Neural cell (in vitro differentiated cells): ENCODE measurements at regions not wholly inside any gene's neighbourhood (a gene's known extent, or its start where the extent isn't known, plus 50 kb on each side); places are given as distances from the start of the nearest gene placed in this dataset.

ENCODE experiments used
- H2AFZ ChIP-seq: fragments of 200-600, 300-800 bp; sonication (generic), shearing (Covaris generic); 2 replicates; pipeline ENCODE4 v1.6.0; 2014; ENCODE audit warnings: low read depth, mild to moderate bottlenecking, antibody characterized with exemption, low read length, moderate library complexity
- H3F3A ChIP-seq: fragments of 200-600 bp; shearing (Covaris generic); 2 replicates; pipeline ENCODE4 v1.6.1; 2016; ENCODE audit warnings: mild to moderate bottlenecking, moderate library complexity, mixed read lengths, antibody characterized with exemption, low read length; ENCODE audit not compliant: insufficient read depth, poor library complexity, severe bottlenecking
- H3K27ac ChIP-seq: fragments of 200-600, 300-800 bp; sonication (generic), shearing (Covaris generic); 2 replicates; pipeline ENCODE4 v1.5.1; 2014; ENCODE audit warnings: mild to moderate bottlenecking, low read length, moderate library complexity
- H3K27me3 ChIP-seq: fragments of 300-800, 200-600 bp; sonication (generic), shearing (Covaris generic); 2 replicates; pipeline ENCODE4 v1.6.0; 2014; ENCODE audit warnings: mild to moderate bottlenecking, low read depth, low read length, moderate library complexity; ENCODE audit not compliant: insufficient read depth
- H3K36me3 ChIP-seq: fragments of 300-800, 200-600 bp; sonication (generic), shearing (Covaris generic); 2 replicates; pipeline ENCODE4 v1.5.1; 2014; ENCODE audit warnings: mild to moderate bottlenecking, antibody characterized with exemption, low read length, moderate library complexity; ENCODE audit not compliant: insufficient read depth
- H3K4me2 ChIP-seq: fragments of 300-800, 200-600 bp; sonication (generic), shearing (Covaris generic); 2 replicates; pipeline ENCODE4 v1.6.0; 2014; ENCODE audit warnings: mild to moderate bottlenecking, low read length
- H3K4me3 ChIP-seq: fragments of 300-800, 200-600 bp; sonication (generic), shearing (Covaris generic); 2 replicates; pipeline ENCODE4 v1.5.1; 2014; ENCODE audit warnings: mild to moderate bottlenecking, low read length, moderate library complexity
- H3K79me2 ChIP-seq: fragments of 200-600 bp; shearing (Covaris generic); replicated peaks from 2 replicates; pipeline ENCODE4 v1.6.0; 2014; ENCODE audit warnings: mild to moderate bottlenecking, low read length, moderate library complexity; ENCODE audit not compliant: insufficient read depth
- H3K9ac ChIP-seq: fragments of 300-800, 200-600 bp; sonication (generic), shearing (Covaris generic); 2 replicates; pipeline ENCODE4 v1.6.1; 2016; ENCODE audit warnings: mild to moderate bottlenecking, low read length, mixed read lengths
- H3K9me2 ChIP-seq: fragments of 200-600 bp; shearing (Covaris generic); 2 replicates; pipeline ENCODE4 v1.6.1; 2016; ENCODE audit warnings: mild to moderate bottlenecking, low read length, mixed read lengths; ENCODE audit not compliant: insufficient read depth
- H3K9me3 ChIP-seq: fragments of 200-600, 300-800 bp; sonication (generic), shearing (Covaris generic); 2 replicates; pipeline ENCODE4 v1.6.1; 2016; ENCODE audit warnings: mild to moderate bottlenecking, mixed run types, low read length, moderate library complexity, mixed read lengths
- H4K20me1 ChIP-seq: fragments of 200-600 bp; shearing (Covaris generic); 2 replicates; pipeline ENCODE4 v1.6.1; 2016; ENCODE audit warnings: mild to moderate bottlenecking, mixed run types; ENCODE audit not compliant: insufficient read depth
- EP300 ChIP-seq: fragments of 450-650 bp; conservative IDR thresholded peaks from 2 replicates; pipeline ENCODE4 v1.6.1; 2014; ENCODE audit warnings: antibody characterized with exemption, mild to moderate bottlenecking, moderate library complexity; ENCODE audit not compliant: poor library complexity, severe bottlenecking
- EZH2 ChIP-seq: fragments of 200-600, 300-800 bp; shearing (Covaris generic), sonication (generic); IDR thresholded peaks from 2 replicates; pipeline ENCODE4 v1.6.1; 2014; ENCODE audit warnings: antibody characterized with exemption, low read length, borderline replicate concordance, mild to moderate bottlenecking; ENCODE audit not compliant: insufficient read depth, poor library complexity, severe bottlenecking
- MXI1 ChIP-seq: fragments of 450-650 bp; conservative IDR thresholded peaks from 2 replicates; pipeline ENCODE4 v1.6.1; 2014; ENCODE audit warnings: antibody characterized with exemption, mild to moderate bottlenecking; ENCODE audit not compliant: poor library complexity, severe bottlenecking
- POLR2AphosphoS5 ChIP-seq: IDR thresholded peaks from 2 replicates; pipeline ENCODE4 v1.6.1; 2012
- RAD21 ChIP-seq: fragments of 450-650 bp; conservative IDR thresholded peaks from 2 replicates; pipeline ENCODE4 v1.6.1; 2014; ENCODE audit warnings: antibody characterized with exemption, mild to moderate bottlenecking, moderate library complexity
- SMC3 ChIP-seq: fragments of 450-650 bp; conservative IDR thresholded peaks from 2 replicates; pipeline ENCODE4 v1.6.1; 2014; ENCODE audit warnings: antibody characterized with exemption, mild to moderate bottlenecking, moderate library complexity; ENCODE audit not compliant: poor library complexity
- TAF1 ChIP-seq: IDR thresholded peaks from 2 replicates; pipeline ENCODE4 v1.6.1; 2012; ENCODE audit warnings: low read depth
- TF ChIP-seq, protein P1 (sequence below): fragments of 450-650 bp; IDR thresholded peaks from 2 replicates; pipeline ENCODE4 v1.5.1; 2014; ENCODE audit warnings: antibody characterized with exemption, mild to moderate bottlenecking, moderate library complexity; ENCODE audit not compliant: poor library complexity, severe bottlenecking
- TF ChIP-seq, protein P2 (sequence below): IDR thresholded peaks from 2 replicates; pipeline ENCODE4 v1.6.1; 2012; ENCODE audit warnings: borderline replicate concordance

DNA sequence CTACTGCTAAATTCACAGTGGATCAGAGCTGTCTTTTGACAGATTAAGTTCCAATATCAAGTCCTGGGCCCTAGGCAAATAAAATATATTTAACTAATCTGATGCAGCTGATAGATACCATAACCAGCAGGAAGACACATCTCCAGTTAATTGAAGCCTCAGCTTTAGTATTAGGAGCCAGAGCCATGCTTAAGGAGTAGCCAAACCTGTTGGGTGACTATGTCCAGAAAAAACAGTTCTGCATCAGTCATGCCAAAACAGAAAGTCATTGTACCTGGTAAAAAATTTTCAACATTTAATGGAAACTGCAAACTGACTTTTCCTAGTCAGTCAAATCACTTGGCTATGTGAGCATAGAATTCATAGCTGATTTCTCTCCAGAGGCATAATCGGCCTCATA is 200.5 kb upstream of the RUNX1 start:
- Histone ChIP-seq H3F3A (no peaks in the 10 kb centered on the region), H3K27me3 (peaks cover 3% of the 10 kb centered on the region), H3K36me3 (no peaks in the 10 kb centered on the region), H3K9ac (no peak overlapping the region), H3K79me2 (no peaks in the 10 kb centered on the region), H3K9me3 (no peaks in the 10 kb centered on the region), H3K27ac (no peak overlapping the region), H3K4me3 (no peak overlapping the region), H2AFZ (no peak overlapping the region), H3K4me2 (no peak overlapping the region), H4K20me1 (no peaks in the 10 kb centered on the region), H3K9me2 (no peaks in the 10 kb centered on the region)
- TF ChIP-seq TAF1: no peak
- TF ChIP-seq POLR2AphosphoS5: no peak
- TF ChIP-seq EP300: no peak
- TF ChIP-seq, protein P1, sequence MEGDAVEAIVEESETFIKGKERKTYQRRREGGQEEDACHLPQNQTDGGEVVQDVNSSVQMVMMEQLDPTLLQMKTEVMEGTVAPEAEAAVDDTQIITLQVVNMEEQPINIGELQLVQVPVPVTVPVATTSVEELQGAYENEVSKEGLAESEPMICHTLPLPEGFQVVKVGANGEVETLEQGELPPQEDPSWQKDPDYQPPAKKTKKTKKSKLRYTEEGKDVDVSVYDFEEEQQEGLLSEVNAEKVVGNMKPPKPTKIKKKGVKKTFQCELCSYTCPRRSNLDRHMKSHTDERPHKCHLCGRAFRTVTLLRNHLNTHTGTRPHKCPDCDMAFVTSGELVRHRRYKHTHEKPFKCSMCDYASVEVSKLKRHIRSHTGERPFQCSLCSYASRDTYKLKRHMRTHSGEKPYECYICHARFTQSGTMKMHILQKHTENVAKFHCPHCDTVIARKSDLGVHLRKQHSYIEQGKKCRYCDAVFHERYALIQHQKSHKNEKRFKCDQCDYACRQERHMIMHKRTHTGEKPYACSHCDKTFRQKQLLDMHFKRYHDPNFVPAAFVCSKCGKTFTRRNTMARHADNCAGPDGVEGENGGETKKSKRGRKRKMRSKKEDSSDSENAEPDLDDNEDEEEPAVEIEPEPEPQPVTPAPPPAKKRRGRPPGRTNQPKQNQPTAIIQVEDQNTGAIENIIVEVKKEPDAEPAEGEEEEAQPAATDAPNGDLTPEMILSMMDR: no peak
- no peak for TF ChIP-seq SMC3
- TF ChIP-seq EZH2: no peak

DNA sequence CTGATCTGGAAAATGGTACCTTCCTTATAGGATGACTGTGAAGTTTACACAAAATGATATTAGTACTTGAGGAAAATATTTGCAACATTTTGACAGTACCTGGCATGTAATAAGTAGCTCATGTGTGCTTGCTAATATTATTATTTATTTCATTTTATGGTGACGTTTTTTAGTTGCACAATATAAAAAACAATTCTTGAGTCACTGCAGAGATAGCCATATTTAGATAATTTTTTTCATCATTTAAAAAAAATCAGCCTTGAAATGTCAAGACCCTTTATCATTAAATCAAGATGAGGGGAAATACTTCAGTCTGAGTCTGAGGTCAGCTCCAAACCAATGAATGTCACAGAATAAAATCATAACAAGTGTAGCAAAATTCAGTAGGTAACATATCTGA is 196.8 kb upstream of the RUNX1 start:
- no peaks in the 10 kb centered on the region for H3K79me2 ChIP-seq
- no peaks in the 10 kb centered on the region for H3K36me3 ChIP-seq
- TF ChIP-seq TAF1 (no peak), MXI1 (no peak), RAD21 (no peak), SMC3 (no peak), EZH2 (no peak), EP300 (no peak), POLR2AphosphoS5 (no peak)
- TF ChIP-seq, protein P2, sequence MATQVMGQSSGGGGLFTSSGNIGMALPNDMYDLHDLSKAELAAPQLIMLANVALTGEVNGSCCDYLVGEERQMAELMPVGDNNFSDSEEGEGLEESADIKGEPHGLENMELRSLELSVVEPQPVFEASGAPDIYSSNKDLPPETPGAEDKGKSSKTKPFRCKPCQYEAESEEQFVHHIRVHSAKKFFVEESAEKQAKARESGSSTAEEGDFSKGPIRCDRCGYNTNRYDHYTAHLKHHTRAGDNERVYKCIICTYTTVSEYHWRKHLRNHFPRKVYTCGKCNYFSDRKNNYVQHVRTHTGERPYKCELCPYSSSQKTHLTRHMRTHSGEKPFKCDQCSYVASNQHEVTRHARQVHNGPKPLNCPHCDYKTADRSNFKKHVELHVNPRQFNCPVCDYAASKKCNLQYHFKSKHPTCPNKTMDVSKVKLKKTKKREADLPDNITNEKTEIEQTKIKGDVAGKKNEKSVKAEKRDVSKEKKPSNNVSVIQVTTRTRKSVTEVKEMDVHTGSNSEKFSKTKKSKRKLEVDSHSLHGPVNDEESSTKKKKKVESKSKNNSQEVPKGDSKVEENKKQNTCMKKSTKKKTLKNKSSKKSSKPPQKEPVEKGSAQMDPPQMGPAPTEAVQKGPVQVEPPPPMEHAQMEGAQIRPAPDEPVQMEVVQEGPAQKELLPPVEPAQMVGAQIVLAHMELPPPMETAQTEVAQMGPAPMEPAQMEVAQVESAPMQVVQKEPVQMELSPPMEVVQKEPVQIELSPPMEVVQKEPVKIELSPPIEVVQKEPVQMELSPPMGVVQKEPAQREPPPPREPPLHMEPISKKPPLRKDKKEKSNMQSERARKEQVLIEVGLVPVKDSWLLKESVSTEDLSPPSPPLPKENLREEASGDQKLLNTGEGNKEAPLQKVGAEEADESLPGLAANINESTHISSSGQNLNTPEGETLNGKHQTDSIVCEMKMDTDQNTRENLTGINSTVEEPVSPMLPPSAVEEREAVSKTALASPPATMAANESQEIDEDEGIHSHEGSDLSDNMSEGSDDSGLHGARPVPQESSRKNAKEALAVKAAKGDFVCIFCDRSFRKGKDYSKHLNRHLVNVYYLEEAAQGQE: no peak
- TF ChIP-seq, protein P1: no peak
- H2AFZ ChIP-seq: no peak overlapping the region
- H3K4me2 ChIP-seq: no peak overlapping the region
- H3F3A ChIP-seq: no peaks in the 10 kb centered on the region
- no peak overlapping the region for H3K4me3 ChIP-seq
- H4K20me1 ChIP-seq: no peaks in the 10 kb centered on the region
- no peak overlapping the region for H3K9ac ChIP-seq
- no peak overlapping the region for H3K27ac ChIP-seq
- H3K27me3 ChIP-seq: peaks cover 10% of the 10 kb centered on the region
- no peaks in the 10 kb centered on the region for H3K9me3 ChIP-seq
- H3K9me2 ChIP-seq: no peaks in the 10 kb centered on the region
